ENCODE measurements at regions not wholly inside any gene's neighbourhood (a gene's known extent, or its start where the extent isn't known, plus 50 kb on each side); places are given as distances from the start of the nearest gene placed in this dataset.

DNA sequence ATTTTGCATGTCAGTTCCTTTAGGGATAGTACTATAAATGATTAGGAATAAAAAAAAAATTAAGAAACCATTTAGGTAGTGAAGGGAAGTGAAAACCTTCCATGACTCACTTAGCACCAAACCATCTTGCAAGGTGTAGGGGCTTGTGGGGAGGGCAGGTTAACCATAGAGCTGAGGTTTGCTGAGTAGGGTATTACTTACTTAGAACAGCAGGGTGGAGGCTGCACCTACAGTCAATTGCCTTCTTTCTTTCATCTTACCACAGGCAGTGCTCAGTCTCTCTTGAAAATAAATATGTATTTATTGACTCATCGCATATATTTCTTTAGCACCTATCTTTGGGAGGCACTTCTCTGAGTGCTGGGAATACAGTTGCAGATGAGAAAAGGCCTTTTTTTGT lies 104.9 kb upstream of the GIMD1 start (continued):
- TF ChIP-seq, protein P1, sequence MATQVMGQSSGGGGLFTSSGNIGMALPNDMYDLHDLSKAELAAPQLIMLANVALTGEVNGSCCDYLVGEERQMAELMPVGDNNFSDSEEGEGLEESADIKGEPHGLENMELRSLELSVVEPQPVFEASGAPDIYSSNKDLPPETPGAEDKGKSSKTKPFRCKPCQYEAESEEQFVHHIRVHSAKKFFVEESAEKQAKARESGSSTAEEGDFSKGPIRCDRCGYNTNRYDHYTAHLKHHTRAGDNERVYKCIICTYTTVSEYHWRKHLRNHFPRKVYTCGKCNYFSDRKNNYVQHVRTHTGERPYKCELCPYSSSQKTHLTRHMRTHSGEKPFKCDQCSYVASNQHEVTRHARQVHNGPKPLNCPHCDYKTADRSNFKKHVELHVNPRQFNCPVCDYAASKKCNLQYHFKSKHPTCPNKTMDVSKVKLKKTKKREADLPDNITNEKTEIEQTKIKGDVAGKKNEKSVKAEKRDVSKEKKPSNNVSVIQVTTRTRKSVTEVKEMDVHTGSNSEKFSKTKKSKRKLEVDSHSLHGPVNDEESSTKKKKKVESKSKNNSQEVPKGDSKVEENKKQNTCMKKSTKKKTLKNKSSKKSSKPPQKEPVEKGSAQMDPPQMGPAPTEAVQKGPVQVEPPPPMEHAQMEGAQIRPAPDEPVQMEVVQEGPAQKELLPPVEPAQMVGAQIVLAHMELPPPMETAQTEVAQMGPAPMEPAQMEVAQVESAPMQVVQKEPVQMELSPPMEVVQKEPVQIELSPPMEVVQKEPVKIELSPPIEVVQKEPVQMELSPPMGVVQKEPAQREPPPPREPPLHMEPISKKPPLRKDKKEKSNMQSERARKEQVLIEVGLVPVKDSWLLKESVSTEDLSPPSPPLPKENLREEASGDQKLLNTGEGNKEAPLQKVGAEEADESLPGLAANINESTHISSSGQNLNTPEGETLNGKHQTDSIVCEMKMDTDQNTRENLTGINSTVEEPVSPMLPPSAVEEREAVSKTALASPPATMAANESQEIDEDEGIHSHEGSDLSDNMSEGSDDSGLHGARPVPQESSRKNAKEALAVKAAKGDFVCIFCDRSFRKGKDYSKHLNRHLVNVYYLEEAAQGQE (IDR thresholded peaks at IDR 0.05; ENCODE audit: unreplicated experiment) = no peak
- TF ChIP-seq EZH2phosphoT487 (IDR thresholded peaks at IDR 0.05; ENCODE audit: unreplicated experiment) = no peak
- TF ChIP-seq CREB1 (CRISPR knock-in tag; IDR thresholded peaks at IDR 0.05; ENCODE audit: low read depth) = no peak
- TF ChIP-seq ETS1 (IDR thresholded peaks at IDR 0.05) = no peak
- TF ChIP-seq NANOG (IDR thresholded peaks at IDR 0.05; ENCODE audit: borderline replicate concordance) = no peak
- no peak for TF ChIP-seq ZNF114 (CRISPR knock-in tag; IDR thresholded peaks at IDR 0.05)
- TF ChIP-seq ZNF331 (CRISPR knock-in tag; IDR thresholded peaks at IDR 0.05; ENCODE audit: low read depth) = no peak
- TF ChIP-seq CTCF (conservative IDR thresholded peaks at IDR 0.05; ENCODE audit: low read depth in 2 of 2) = no peak

DNA sequence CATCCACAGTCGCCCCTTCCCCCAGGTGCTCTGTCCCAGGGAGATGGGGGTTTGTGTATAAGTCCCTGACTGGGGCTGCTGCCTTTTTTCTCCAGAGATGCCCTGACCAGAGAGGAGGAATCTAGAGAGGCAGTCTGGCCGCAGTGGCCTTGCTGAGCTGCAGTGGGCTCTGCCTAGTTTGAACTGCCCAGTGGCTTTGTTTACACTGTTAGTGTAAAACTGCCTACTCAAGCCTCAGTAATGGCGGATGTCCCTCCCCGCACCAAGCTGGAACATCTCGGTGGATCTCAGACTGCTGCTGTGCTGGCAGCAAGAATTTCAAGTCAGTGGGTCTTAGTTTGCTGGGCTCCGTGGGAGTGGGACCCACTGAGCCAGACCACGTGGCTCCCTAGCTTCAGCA lies 102.6 kb upstream of the GIMD1 start:
- H3K79me2 ChIP-seq (replicated peaks; ENCODE audit: insufficient read depth) = no peaks in the 10 kb centered on the region
- H4K20me1 ChIP-seq (replicated peaks; ENCODE audit: insufficient read depth) = no peaks in the 10 kb centered on the region
- no peak overlapping the region for H3K27ac ChIP-seq (ENCODE audit: low read depth)
- no peak for TF ChIP-seq CREB1 (CRISPR knock-in tag; IDR thresholded peaks at IDR 0.05; ENCODE audit: low read depth)
- no peak for TF ChIP-seq ETS1 (IDR thresholded peaks at IDR 0.05)
- TF ChIP-seq, protein P1 (IDR thresholded peaks at IDR 0.05; ENCODE audit: unreplicated experiment) = no peak
- TF ChIP-seq ZNF114 (CRISPR knock-in tag; IDR thresholded peaks at IDR 0.05) = no peak
- no peak for ATAC-seq
- H3K4me2 ChIP-seq = no peak overlapping the region
- H3F3A ChIP-seq (replicated peaks; ENCODE audit: low read depth) = no peaks in the 10 kb centered on the region
- Mint-ChIP-seq H3K4me1 (no peaks in the 10 kb centered on the region), H3K9me3 (no peaks in the 10 kb centered on the region), H3K27me3 (ENCODE audit: insufficient read depth, low read depth, poor library complexity) (peaks cover 6% of the 10 kb centered on the region), H3K27ac (no peak overlapping the region), H3K4me3 (no peak overlapping the region), H3K36me3 (ENCODE audit: low read depth) (no peaks in the 10 kb centered on the region; the same call in 2 of the 3 replicates)
- H2AFZ ChIP-seq = no peak overlapping the region
- H3K36me3 ChIP-seq (ENCODE audit: insufficient read depth) = no peaks in the 10 kb centered on the region
- H3K9me2 ChIP-seq (ENCODE audit: insufficient read depth) = peaks cover 6% of the 10 kb centered on the region; the same call in 1 of the 2 replicates
- no peak overlapping the region for H3K4me3 ChIP-seq
- no peaks in the 10 kb centered on the region for H3K4me1 ChIP-seq (ENCODE audit: insufficient read depth)
- no peak for DNase-seq (ENCODE audit: low spot score)
- H3K27me3 ChIP-seq (ENCODE audit: insufficient read depth) = no peaks in the 10 kb centered on the region

All from GM23338 (cell line).